ENCODE measurements at regions not wholly inside any gene's neighbourhood (a gene's known extent, or its start where the extent isn't known, plus 50 kb on each side); places are given as distances from the start of the nearest gene placed in this dataset.
"Not testable (repeated sequence)": the region's sequence is repeated elsewhere in the genome, so short reads cannot be mapped to it uniquely, and the experiment has no call there.

GRCh38 chr6:66995669-66996068 is 1288.6 kb upstream of the EYS start:
- Histone ChIP-seq H3K4me2 (ENCODE audit: low read length) (no peak overlapping the region), H3K9me3 (ENCODE audit: low read length) (no peaks in the 10 kb centered on the region), H3K27ac (ENCODE audit: low read length) (no peak overlapping the region), H3K4me3 (ENCODE audit: low read length) (no peak overlapping the region), H2AFZ (ENCODE audit: low read length) (no peak overlapping the region), H3K79me2 (ENCODE audit: low read length) (no peaks in the 10 kb centered on the region), H3K9me2 (replicated peaks; ENCODE audit: low read length) (no peaks in the 10 kb centered on the region), H3K4me1 (ENCODE audit: insufficient read depth, low read length) (no peaks in the 10 kb centered on the region), H3K36me3 (ENCODE audit: low read depth, low read length) (no peaks in the 10 kb centered on the region), H3F3A (ENCODE audit: low read length, unreplicated experiment) (no peaks in the 10 kb centered on the region), H3K9ac (ENCODE audit: low read length) (no peak overlapping the region), H4K20me1 (ENCODE audit: low read length) (no peaks in the 10 kb centered on the region), H3K27me3 (ENCODE audit: low read length) (no peaks in the 10 kb centered on the region)
- no TSS peak for BruUV-seq (replicated peaks)
- intact Hi-C loops (cut with micrococcal nuclease) = no loop called here
- no peak for TF ChIP-seq EZH2phosphoT487 (IDR thresholded peaks at IDR 0.05; ENCODE audit: borderline replicate concordance, low read length)
- no peak for TF ChIP-seq CTCF (conservative IDR thresholded peaks at IDR 0.05; ENCODE audit: low read depth, low read length)
- TF ChIP-seq EZH2 (IDR thresholded peaks at IDR 0.05; ENCODE audit: low read length, unreplicated experiment) = no peak
- POLR2A ChIA-PET (ENCODE audit: unreplicated experiment) = no interaction called here
- no peak for ATAC-seq
- CTCF ChIA-PET = no interaction called here
- no peak for DNase-seq

- H4K20me1 ChIP-seq (ENCODE audit: low read length); DNase-seq; ATAC-seq; H3F3A ChIP-seq (ENCODE audit: low read length, unreplicated experiment); H3K27ac ChIP-seq (ENCODE audit: low read length); H3K79me2 ChIP-seq (ENCODE audit: low read length); H3K9me3 ChIP-seq (ENCODE audit: low read length); H3K9ac ChIP-seq (ENCODE audit: low read length); H3K4me3 ChIP-seq (ENCODE audit: low read length); intact Hi-C loops (cut with micrococcal nuclease); CTCF ChIA-PET; H3K4me2 ChIP-seq (ENCODE audit: low read length); H3K4me1 ChIP-seq (ENCODE audit: insufficient read depth, low read length); H3K36me3 ChIP-seq (ENCODE audit: low read depth, low read length); H3K27me3 ChIP-seq (ENCODE audit: low read length); BruUV-seq (replicated peaks); H3K9me2 ChIP-seq (replicated peaks; ENCODE audit: low read length); POLR2A ChIA-PET (ENCODE audit: unreplicated experiment): not testable (repeated sequence)
- H2AFZ ChIP-seq (ENCODE audit: low read length) = 0 out of 2 replicates have a peak overlapping the region, but pooled peaks have one; percentile 13
Measured at GRCh38 chr6:66993708-66994107, 1286.7 kb upstream of the EYS start.

GRCh38 chr6:66993272-66993671 is 1286.2 kb upstream of the EYS start:
- CTCF ChIA-PET = no interaction called here

More at GRCh38 chr6:66993272-66993671, 1286.2 kb upstream of the EYS start:
- Histone ChIP-seq H2AFZ (ENCODE audit: low read length) (0 out of 2 replicates have a peak overlapping the region, but pooled peaks have one; percentile 13), H3K4me1 (ENCODE audit: insufficient read depth, low read length) (no peaks in the 10 kb centered on the region), H3K9ac (ENCODE audit: low read length) (no peak overlapping the region), H3K9me2 (replicated peaks; ENCODE audit: low read length) (no peaks in the 10 kb centered on the region), H3K27me3 (ENCODE audit: low read length) (no peaks in the 10 kb centered on the region), H3K27ac (ENCODE audit: low read length) (no peak overlapping the region), H3K4me3 (ENCODE audit: low read length) (no peak overlapping the region), H3K36me3 (ENCODE audit: low read depth, low read length) (no peaks in the 10 kb centered on the region), H3K79me2 (ENCODE audit: low read length) (no peaks in the 10 kb centered on the region), H3F3A (ENCODE audit: low read length, unreplicated experiment) (no peaks in the 10 kb centered on the region), H4K20me1 (ENCODE audit: low read length) (no peaks in the 10 kb centered on the region), H3K4me2 (ENCODE audit: low read length) (no peak overlapping the region), H3K9me3 (ENCODE audit: low read length) (no peaks in the 10 kb centered on the region)
- POLR2A ChIA-PET (ENCODE audit: unreplicated experiment) = no interaction called here
- intact Hi-C loops (cut with micrococcal nuclease) = no loop called here
- DNase-seq (no peak), ATAC-seq (no peak)
- TF ChIP-seq EZH2phosphoT487 (IDR thresholded peaks at IDR 0.05; ENCODE audit: borderline replicate concordance, low read length) = no peak
- TF ChIP-seq CTCF (conservative IDR thresholded peaks at IDR 0.05; ENCODE audit: low read depth, low read length) = no peak
- no peak for TF ChIP-seq EZH2 (IDR thresholded peaks at IDR 0.05; ENCODE audit: low read length, unreplicated experiment)
- BruUV-seq (replicated peaks) = no TSS peak
